Activated CD4-positive, alpha-beta T cell treated with anti-CD3 and anti-CD28 coated beads, Interleukin-2, amount 50 U/mL, for 16 hours (primary cell): ENCODE measurements at regions not wholly inside any gene's neighbourhood (a gene's known extent, or its start where the extent isn't known, plus 50 kb on each side); places are given as distances from the start of the nearest gene placed in this dataset.
"Not testable (repeated sequence)": the region's sequence is repeated elsewhere in the genome, so short reads cannot be mapped to it uniquely, and the experiment has no call there.

ENCODE experiments used
- DNase-seq: peaks from one replicate; pipeline ENCODE4 v3.0.0-alpha.2; 2020

DNA sequence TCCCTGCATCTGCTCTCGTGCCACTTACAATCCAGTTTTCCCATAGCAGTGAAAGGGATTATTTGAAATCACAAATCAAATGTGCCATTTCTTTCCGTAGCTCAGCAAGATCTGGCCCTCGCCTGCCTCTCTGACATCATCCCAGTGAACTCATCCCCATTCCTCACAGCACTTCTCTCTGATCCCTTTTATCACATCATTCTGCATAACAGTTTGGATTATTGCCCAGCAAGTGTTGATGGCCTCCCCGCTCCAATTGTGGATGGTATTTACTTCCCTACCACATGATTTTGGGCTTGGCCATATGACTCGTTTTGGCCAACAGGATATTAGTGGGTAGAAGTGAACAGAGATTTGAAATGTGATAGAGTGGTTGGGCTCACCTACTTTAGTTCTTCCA lies 185.0 kb downstream of the NPIPA7 start:
- DNase-seq: not testable (repeated sequence)

GRCh38 chr16:16565326-16565725 lies 186.4 kb downstream of the NPIPA7 start:
- DNase-seq: not testable (repeated sequence)

- not testable (repeated sequence) for DNase-seq
Observed at GRCh38 chr16:16570055-16570454, 191.1 kb downstream of the NPIPA7 start.

DNA sequence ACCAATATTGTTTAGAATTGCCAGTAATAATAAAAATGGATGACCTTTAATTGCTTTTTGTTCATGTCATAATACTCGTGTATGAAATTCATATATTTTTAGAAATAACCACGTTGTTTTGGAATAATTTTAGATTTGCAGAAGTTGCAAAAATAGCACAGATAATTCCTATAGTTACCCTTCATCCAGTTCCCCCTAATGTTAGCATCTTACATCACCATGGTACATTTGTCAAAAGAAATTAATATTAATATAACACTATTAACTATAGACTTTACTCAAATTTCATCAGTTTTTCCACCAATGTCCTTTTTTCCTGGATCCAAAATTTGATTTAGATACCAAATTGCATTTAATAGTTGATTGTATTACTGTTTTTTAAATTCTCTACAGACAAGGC lies 191.9 kb downstream of the NPIPA7 start:
- not testable (repeated sequence) for DNase-seq

DNA sequence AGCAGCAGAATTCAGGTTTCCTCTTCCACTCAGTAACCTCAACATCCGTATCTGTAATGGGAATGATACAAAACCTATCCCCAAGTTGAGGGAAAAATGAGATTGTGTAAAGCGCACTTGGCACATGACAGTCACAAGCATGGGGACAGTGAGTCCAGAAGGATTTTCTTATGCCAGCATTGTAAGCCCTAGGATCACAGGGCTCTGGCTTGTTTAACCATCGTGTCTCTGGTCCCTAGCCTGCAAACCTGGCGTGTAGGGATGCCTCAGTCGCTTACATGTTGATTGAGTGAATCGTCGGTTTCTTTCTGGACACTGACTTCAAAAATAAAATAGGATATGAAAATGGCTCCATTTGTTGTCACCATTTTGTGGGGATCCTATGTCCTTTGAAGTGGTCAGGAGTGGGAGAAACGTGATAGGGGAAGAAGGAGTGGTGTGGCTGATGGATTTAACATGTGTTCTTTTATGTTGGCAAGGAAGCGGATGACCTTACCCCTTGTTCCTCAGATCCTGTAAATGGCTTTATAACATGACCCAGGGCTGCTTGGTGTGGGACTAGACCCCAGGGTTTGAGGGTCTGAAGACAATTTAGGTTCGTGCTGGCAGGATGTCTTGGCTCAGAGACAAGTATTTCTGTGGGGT lies 193.3 kb downstream of the NPIPA7 start:
- DNase-seq: not testable (repeated sequence)

- not testable (repeated sequence) for DNase-seq
Observed at GRCh38 chr16:16577062-16577461, 198.1 kb downstream of the NPIPA7 start.

DNA sequence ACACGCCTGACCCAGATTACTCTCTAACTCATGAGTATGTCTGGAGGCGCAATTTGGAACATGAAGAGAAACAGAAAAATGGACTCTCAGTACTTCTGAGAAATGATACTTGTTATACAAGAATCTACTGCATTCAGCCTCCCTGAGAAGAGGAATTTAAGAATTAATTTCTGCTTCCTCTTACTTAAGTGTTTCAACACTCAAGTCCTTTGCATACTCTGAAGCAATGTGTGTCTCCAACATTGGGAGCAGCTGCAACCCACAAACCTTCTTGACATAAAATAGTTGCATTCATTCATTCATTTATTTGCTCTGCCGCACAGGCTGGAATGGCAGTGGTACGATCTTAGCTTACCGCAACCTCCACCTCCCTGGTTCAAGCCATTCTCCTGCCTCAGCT lies 199.8 kb downstream of the NPIPA7 start:
- DNase-seq: no peak

- peak; percentile 57 for DNase-seq
Observed at GRCh38 chr16:16582916-16583315, 204.0 kb downstream of the NPIPA7 start.

- DNase-seq: not testable (repeated sequence)
Observed at GRCh38 chr16:16586073-16586651, 207.2 kb downstream of the NPIPA7 start.

DNA sequence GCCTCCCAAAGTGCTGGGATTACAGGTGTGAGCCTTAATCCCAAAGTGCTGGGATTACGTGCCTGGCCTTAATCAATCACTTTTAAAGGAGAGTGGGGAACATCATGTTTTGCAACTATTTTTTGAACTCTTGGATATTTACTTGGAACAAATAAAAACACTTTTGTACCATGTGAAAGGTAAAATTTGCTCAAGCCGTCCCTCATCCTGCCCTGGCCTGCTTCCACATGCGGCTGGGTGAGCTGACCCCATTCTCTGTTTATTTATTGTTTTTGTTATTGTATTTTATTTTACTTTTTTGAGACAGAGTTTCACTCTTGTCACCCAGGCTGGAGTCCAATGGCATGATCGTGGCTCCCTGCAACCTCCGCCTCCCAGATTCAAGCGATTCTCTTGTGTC lies 208.0 kb downstream of the NPIPA7 start:
- DNase-seq: not testable (repeated sequence)

DNA sequence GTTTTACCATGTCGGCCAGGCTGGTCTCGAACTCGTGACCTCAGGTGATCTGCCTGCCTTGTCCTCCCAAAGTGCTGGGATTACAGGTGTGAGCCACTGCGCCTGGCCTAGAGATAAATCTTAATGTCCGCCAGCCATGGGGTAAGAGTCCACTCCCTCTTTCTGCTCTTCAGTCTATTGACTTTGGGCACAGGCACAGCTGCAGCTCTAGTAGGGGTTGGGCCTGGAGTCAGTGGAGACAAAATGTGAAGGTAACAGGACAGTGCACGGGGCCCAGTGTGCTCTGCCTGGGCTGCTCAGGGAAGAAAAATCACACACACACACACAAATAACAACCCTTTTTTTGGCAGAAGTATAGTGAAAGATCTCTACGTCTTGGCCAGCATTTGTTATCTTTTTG lies 209.5 kb downstream of the NPIPA7 start:
- not testable (repeated sequence) for DNase-seq

- not testable (repeated sequence) for DNase-seq
Observed at GRCh38 chr16:16590654-16591318, 211.8 kb downstream of the NPIPA7 start.

- DNase-seq: peak; percentile 73
Observed at GRCh38 chr16:16593156-16593863, 214.4 kb downstream of the NPIPA7 start.

GRCh38 chr16:16595029-16595718 lies 216.2 kb downstream of the NPIPA7 start:
- DNase-seq: not testable (repeated sequence)

DNA sequence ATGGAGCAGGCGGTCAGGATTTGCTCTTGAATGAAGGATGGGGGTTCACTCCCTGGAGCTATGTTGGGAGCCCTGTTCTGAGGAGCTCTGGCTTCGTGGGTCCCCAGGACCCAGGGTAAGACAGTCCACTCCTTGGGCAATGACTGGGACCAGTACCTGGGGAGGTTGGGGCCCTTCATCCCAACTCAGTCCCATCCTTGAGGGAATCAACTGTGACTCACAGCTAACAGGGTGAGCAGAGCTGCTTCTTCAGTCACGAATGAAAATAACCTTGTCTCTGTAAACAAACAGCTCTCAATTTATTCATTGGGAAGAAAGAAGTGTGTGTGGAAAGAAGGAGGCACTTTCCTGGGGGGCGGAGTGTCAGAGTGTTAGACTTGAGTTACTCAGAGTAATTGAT lies 222.3 kb downstream of the NPIPA7 start:
- DNase-seq: not testable (repeated sequence)

- not testable (repeated sequence) for DNase-seq
Observed at GRCh38 chr16:16607401-16608082, 228.6 kb downstream of the NPIPA7 start.

DNA sequence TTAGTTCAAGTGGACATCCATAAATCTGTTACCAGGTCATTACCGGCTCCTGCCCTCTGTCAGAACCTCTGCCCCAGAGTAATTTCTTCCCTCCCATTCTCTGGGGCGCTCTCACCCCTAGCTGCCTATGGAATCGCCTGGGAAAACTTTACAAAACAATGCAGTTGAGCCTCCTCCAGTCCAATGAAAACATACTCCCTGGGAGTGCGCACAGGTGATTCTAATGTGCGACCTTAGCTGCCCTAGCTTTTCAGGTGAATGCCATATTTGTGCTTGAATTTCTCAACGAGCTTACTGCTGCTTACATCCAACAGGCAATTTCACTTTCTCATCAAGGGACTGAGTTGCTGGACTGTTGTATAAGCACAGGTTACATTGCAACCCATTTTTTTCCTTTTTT lies 230.7 kb downstream of the NPIPA7 start:
- not testable (repeated sequence) for DNase-seq

GRCh38 chr16:16610389-16610967 lies 231.5 kb downstream of the NPIPA7 start:
- DNase-seq: not testable (repeated sequence)

GRCh38 chr16:16613212-16613611 lies 234.3 kb downstream of the NPIPA7 start:
- DNase-seq: not testable (repeated sequence)

DNA sequence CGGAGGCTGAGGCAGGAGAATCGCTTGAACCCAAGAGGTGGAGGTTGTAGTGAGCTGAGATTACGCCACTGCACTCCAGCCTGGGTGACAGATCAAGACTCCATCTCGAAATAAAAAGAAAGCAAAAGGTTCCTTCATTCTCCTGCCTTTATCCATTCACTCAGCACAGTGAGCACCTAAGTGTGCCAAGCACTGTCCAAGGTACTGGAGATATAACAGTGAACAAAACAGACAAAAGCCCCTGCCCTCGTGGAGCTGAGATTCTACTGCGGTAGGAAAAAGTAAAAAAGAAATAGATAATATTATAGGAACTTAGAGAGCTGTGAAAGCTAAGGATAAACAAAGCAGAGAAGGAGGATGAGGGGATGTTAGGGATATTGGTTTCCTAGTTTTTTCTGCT lies 235.5 kb downstream of the NPIPA7 start:
- not testable (repeated sequence) for DNase-seq

GRCh38 chr16:16618963-16619465 lies 240.1 kb downstream of the NPIPA7 start:
- not testable (repeated sequence) for DNase-seq

- DNase-seq: not testable (repeated sequence)
Observed at GRCh38 chr16:16624367-16624766, 245.4 kb downstream of the NPIPA7 start.
